ENCODE measurements at regions not wholly inside any gene's neighbourhood (a gene's known extent, or its start where the extent isn't known, plus 50 kb on each side); places are given as distances from the start of the nearest gene placed in this dataset.
"Not testable (repeated sequence)": the region's sequence is repeated elsewhere in the genome, so short reads cannot be mapped to it uniquely, and the experiment has no call there.

- no peaks in the 10 kb centered on the region for H3K36me3 ChIP-seq (ENCODE audit: control insufficient read depth in 4 of 4, insufficient read depth in 4 of 4, low read length in 3 of 4)
- ChIA-PET CTCF (interaction anchor here (1.0 kb wide), 1 partner anchor 17 kb away, joined by 4 read pairs; no protein-coding TSS in a partner anchor), POLR2A (no interaction called here)
- WGBS (ENCODE audit: insufficient coverage): 90% methylated on average over 2 of the region's 4 CpGs
- no peaks in the 10 kb centered on the region for H3K27me3 ChIP-seq (replicated peaks in 2 of 5; ENCODE audit: control insufficient read depth in 4 of 5, insufficient read depth in 5 of 5, low read length in 4 of 5)
- H3K27ac ChIP-seq (ENCODE audit: insufficient read depth in 1 of 2, low read depth in 1 of 2, low read length in 2 of 2, poor library complexity in 1 of 2, severe bottlenecking in 2 of 2): no peak overlapping the region
- no peaks in the 10 kb centered on the region for H3K4me1 ChIP-seq (ENCODE audit: control extremely low read depth in 1 of 4, control insufficient read depth in 4 of 4, insufficient read depth in 4 of 4, low read length in 3 of 4)
- DNase-seq: no peak
- no peak overlapping the region for H3K4me3 ChIP-seq (ENCODE audit: control insufficient read depth in 1 of 7, extremely low read depth in 1 of 7, insufficient read depth in 4 of 7, low read depth in 2 of 7, low read length in 6 of 7)
- no peaks in the 10 kb centered on the region for H3K9me3 ChIP-seq (ENCODE audit: control extremely low read depth in 1 of 5, control insufficient read depth in 4 of 5, insufficient read depth in 2 of 5, low read depth in 1 of 5, low read length in 4 of 5)
These were observed 67.2 kb upstream of the TGFBR2 start for GRCh38 chr3:30539206-30539605.

GRCh38 chr3:30539772-30540171, 66.6 kb upstream of the TGFBR2 start:
- no peaks in the 10 kb centered on the region for H3K9me3 ChIP-seq (ENCODE audit: control extremely low read depth in 1 of 5, control insufficient read depth in 4 of 5, insufficient read depth in 2 of 5, low read depth in 1 of 5, low read length in 4 of 5)
- WGBS (ENCODE audit: insufficient coverage): 100% methylated on average over 1 of the region's 1 CpG
- no peak overlapping the region for H3K27ac ChIP-seq (ENCODE audit: insufficient read depth in 1 of 2, low read depth in 1 of 2, low read length in 2 of 2, poor library complexity in 1 of 2, severe bottlenecking in 2 of 2)
- CTCF ChIA-PET: interaction anchor here (1.0 kb wide), 1 partner anchor 18 kb away, joined by 4 read pairs; no protein-coding TSS in a partner anchor
- no peak for DNase-seq
- no peaks in the 10 kb centered on the region for H3K4me1 ChIP-seq (ENCODE audit: control extremely low read depth in 1 of 4, control insufficient read depth in 4 of 4, insufficient read depth in 4 of 4, low read length in 3 of 4)
- POLR2A ChIA-PET: no interaction called here
- no peak overlapping the region for H3K4me3 ChIP-seq (ENCODE audit: control insufficient read depth in 1 of 7, extremely low read depth in 1 of 7, insufficient read depth in 4 of 7, low read depth in 2 of 7, low read length in 6 of 7)
- H3K36me3 ChIP-seq (ENCODE audit: control insufficient read depth in 4 of 4, insufficient read depth in 4 of 4, low read length in 3 of 4): no peaks in the 10 kb centered on the region
- H3K27me3 ChIP-seq (replicated peaks in 2 of 5; ENCODE audit: control insufficient read depth in 4 of 5, insufficient read depth in 5 of 5, low read length in 4 of 5): no peaks in the 10 kb centered on the region

- H3K4me1 ChIP-seq (ENCODE audit: control extremely low read depth in 1 of 4, control insufficient read depth in 4 of 4, insufficient read depth in 4 of 4, low read length in 3 of 4); H3K4me3 ChIP-seq (ENCODE audit: control insufficient read depth in 1 of 7, extremely low read depth in 1 of 7, insufficient read depth in 4 of 7, low read depth in 2 of 7, low read length in 6 of 7); H3K36me3 ChIP-seq (ENCODE audit: control insufficient read depth in 4 of 4, insufficient read depth in 4 of 4, low read length in 3 of 4); H3K27ac ChIP-seq (ENCODE audit: insufficient read depth in 1 of 2, low read depth in 1 of 2, low read length in 2 of 2, poor library complexity in 1 of 2, severe bottlenecking in 2 of 2); POLR2A ChIA-PET; DNase-seq; H3K27me3 ChIP-seq (replicated peaks in 2 of 5; ENCODE audit: control insufficient read depth in 4 of 5, insufficient read depth in 5 of 5, low read length in 4 of 5); H3K9me3 ChIP-seq (ENCODE audit: control extremely low read depth in 1 of 5, control insufficient read depth in 4 of 5, insufficient read depth in 2 of 5, low read depth in 1 of 5, low read length in 4 of 5): not testable (repeated sequence)
- CTCF ChIA-PET: interaction anchor here (1.4 kb wide), 1 partner anchor 27 kb away, joined by 3 read pairs; no protein-coding TSS in a partner anchor
These were observed 65.2 kb upstream of the TGFBR2 start for GRCh38 chr3:30541156-30541555.

GRCh38 chr3:30542897-30543296, 63.5 kb upstream of the TGFBR2 start:
- 97% methylated on average over 6 of the region's 8 CpGs for WGBS (ENCODE audit: insufficient coverage)
- ChIA-PET POLR2A (no interaction called here), CTCF (interaction anchor here (1.4 kb wide), 1 partner anchor 25 kb away, joined by 3 read pairs; no protein-coding TSS in a partner anchor)
- no peak for DNase-seq
- no peaks in the 10 kb centered on the region for H3K9me3 ChIP-seq (ENCODE audit: control extremely low read depth in 1 of 5, control insufficient read depth in 4 of 5, insufficient read depth in 2 of 5, low read depth in 1 of 5, low read length in 4 of 5)
- H3K27ac ChIP-seq (ENCODE audit: insufficient read depth in 1 of 2, low read depth in 1 of 2, low read length in 2 of 2, poor library complexity in 1 of 2, severe bottlenecking in 2 of 2): no peak overlapping the region
- H3K36me3 ChIP-seq (ENCODE audit: control insufficient read depth in 4 of 4, insufficient read depth in 4 of 4, low read length in 3 of 4): no peaks in the 10 kb centered on the region
- no peaks in the 10 kb centered on the region for H3K4me1 ChIP-seq (ENCODE audit: control extremely low read depth in 1 of 4, control insufficient read depth in 4 of 4, insufficient read depth in 4 of 4, low read length in 3 of 4)
- H3K27me3 ChIP-seq (replicated peaks in 2 of 5; ENCODE audit: control insufficient read depth in 4 of 5, insufficient read depth in 5 of 5, low read length in 4 of 5): no peaks in the 10 kb centered on the region
- H3K4me3 ChIP-seq (ENCODE audit: control insufficient read depth in 1 of 7, extremely low read depth in 1 of 7, insufficient read depth in 4 of 7, low read depth in 2 of 7, low read length in 6 of 7): no peak overlapping the region

- H3K27me3 ChIP-seq (replicated peaks in 2 of 5; ENCODE audit: control insufficient read depth in 4 of 5, insufficient read depth in 5 of 5, low read length in 4 of 5): no peaks in the 10 kb centered on the region
- no peak for DNase-seq
- H3K36me3 ChIP-seq (ENCODE audit: control insufficient read depth in 4 of 4, insufficient read depth in 4 of 4, low read length in 3 of 4): no peaks in the 10 kb centered on the region
- H3K4me1 ChIP-seq (ENCODE audit: control extremely low read depth in 1 of 4, control insufficient read depth in 4 of 4, insufficient read depth in 4 of 4, low read length in 3 of 4): no peaks in the 10 kb centered on the region
- ChIA-PET CTCF (no interaction called here), POLR2A (no interaction called here)
- no peaks in the 10 kb centered on the region for H3K9me3 ChIP-seq (ENCODE audit: control extremely low read depth in 1 of 5, control insufficient read depth in 4 of 5, insufficient read depth in 2 of 5, low read depth in 1 of 5, low read length in 4 of 5)
- WGBS (ENCODE audit: insufficient coverage): 100% methylated on average over 1 of the region's 3 CpGs
- no peak overlapping the region for H3K27ac ChIP-seq (ENCODE audit: insufficient read depth in 1 of 2, low read depth in 1 of 2, low read length in 2 of 2, poor library complexity in 1 of 2, severe bottlenecking in 2 of 2)
- no peak overlapping the region for H3K4me3 ChIP-seq (ENCODE audit: control insufficient read depth in 1 of 7, extremely low read depth in 1 of 7, insufficient read depth in 4 of 7, low read depth in 2 of 7, low read length in 6 of 7)
These were observed 61.6 kb upstream of the TGFBR2 start for GRCh38 chr3:30544812-30545211.

GRCh38 chr3:30546934-30547333, 59.5 kb upstream of the TGFBR2 start:
- DNase-seq: no peak
- WGBS (ENCODE audit: insufficient coverage): no CpG with 5 or more reads among the region's 1 CpG
- H3K27me3 ChIP-seq (replicated peaks in 2 of 5; ENCODE audit: control insufficient read depth in 4 of 5, insufficient read depth in 5 of 5, low read length in 4 of 5): no peaks in the 10 kb centered on the region
- H3K4me3 ChIP-seq (ENCODE audit: control insufficient read depth in 1 of 7, extremely low read depth in 1 of 7, insufficient read depth in 4 of 7, low read depth in 2 of 7, low read length in 6 of 7): no peak overlapping the region
- ChIA-PET CTCF (no interaction called here), POLR2A (no interaction called here)
- H3K9me3 ChIP-seq (ENCODE audit: control extremely low read depth in 1 of 5, control insufficient read depth in 4 of 5, insufficient read depth in 2 of 5, low read depth in 1 of 5, low read length in 4 of 5): no peaks in the 10 kb centered on the region
- no peak overlapping the region for H3K27ac ChIP-seq (ENCODE audit: insufficient read depth in 1 of 2, low read depth in 1 of 2, low read length in 2 of 2, poor library complexity in 1 of 2, severe bottlenecking in 2 of 2)
- no peaks in the 10 kb centered on the region for H3K36me3 ChIP-seq (ENCODE audit: control insufficient read depth in 4 of 4, insufficient read depth in 4 of 4, low read length in 3 of 4)
- peaks cover 0 to 7% (median 0%) of the 10 kb centered on the region in 4 experiments for H3K4me1 ChIP-seq (ENCODE audit: control extremely low read depth in 1 of 4, control insufficient read depth in 4 of 4, insufficient read depth in 4 of 4, low read length in 3 of 4)

GRCh38 chr3:30547716-30548115, 58.7 kb upstream of the TGFBR2 start:
- Histone ChIP-seq H3K36me3 (ENCODE audit: control insufficient read depth in 4 of 4, insufficient read depth in 4 of 4, low read length in 3 of 4) (no peaks in the 10 kb centered on the region), H3K4me1 (ENCODE audit: control extremely low read depth in 1 of 4, control insufficient read depth in 4 of 4, insufficient read depth in 4 of 4, low read length in 3 of 4) (peaks cover 0 to 7% (median 0%) of the 10 kb centered on the region in 4 experiments), H3K9me3 (ENCODE audit: control extremely low read depth in 1 of 5, control insufficient read depth in 4 of 5, insufficient read depth in 2 of 5, low read depth in 1 of 5, low read length in 4 of 5) (no peaks in the 10 kb centered on the region), H3K27ac (ENCODE audit: insufficient read depth in 1 of 2, low read depth in 1 of 2, low read length in 2 of 2, poor library complexity in 1 of 2, severe bottlenecking in 2 of 2) (no peak overlapping the region), H3K4me3 (ENCODE audit: control insufficient read depth in 1 of 7, extremely low read depth in 1 of 7, insufficient read depth in 4 of 7, low read depth in 2 of 7, low read length in 6 of 7) (no peak overlapping the region), H3K27me3 (replicated peaks in 2 of 5; ENCODE audit: control insufficient read depth in 4 of 5, insufficient read depth in 5 of 5, low read length in 4 of 5) (no peaks in the 10 kb centered on the region)
- WGBS (ENCODE audit: insufficient coverage): 91% methylated on average over 4 of the region's 5 CpGs
- ChIA-PET CTCF (no interaction called here), POLR2A (no interaction called here)
- DNase-seq: no peak

Data from common myeloid progenitor, CD34-positive (primary cell).